GM12878 (cell line): ENCODE measurements at regions not wholly inside any gene's neighbourhood (a gene's known extent, or its start where the extent isn't known, plus 50 kb on each side); places are given as distances from the start of the nearest gene placed in this dataset.

Source experiments
- ATAC-seq: fragments of 200-7000 bp; cut with Tn5 transposase; 3 replicates; pipeline ENCODE4 v1.9.1; 2020; ENCODE audit warnings: mild to moderate bottlenecking, moderate library complexity
- BruUV-seq: library from RNA; stranded (reverse); fragments of 400-500 nt; replicated peaks from 2 replicates; lab custom pipeline; 2021; lab: Mats Ljungman, UMichigan
- CTCF ChIA-PET: fragments of 300-600 bp; sonication (Branson Sonifier 250); formaldehyde crosslinking; extraction: SDS; loops from one replicate; lab custom pipeline; 2021; ENCODE audit warnings: inconsistent platforms; lab: Yijun Ruan, JAX
- POLR2A ChIA-PET: fragments of 350-600 bp; formaldehyde crosslinking; extraction: SDS; loops from one replicate; lab custom pipeline; 2021; ENCODE audit warnings: inconsistent platforms; lab: Charles Lee
- RAD21 ChIA-PET: fragments of 300-600 bp; sonication (Branson Sonifier 250); formaldehyde crosslinking; loops from one replicate; lab custom pipeline; 2023; ENCODE audit warnings: antibody characterized with exemption; ENCODE audit not compliant: unreplicated experiment; lab: Charles Lee
- SMC1A ChIA-PET: fragments of 300-600 bp; sonication (Branson Sonifier 250); formaldehyde crosslinking; loops from one replicate; lab custom pipeline; 2023; ENCODE audit not compliant: unreplicated experiment, uncharacterized antibody; lab: Charles Lee
- DNase-seq: peaks from one replicate; pipeline ENCODE4 v3.0.0-alpha.2; 2011; ENCODE audit warnings: low read depth, low spot score
- FAIRE-seq: peaks from 3 replicates; lab custom pipeline; 2011; peaks lifted over from hg19 to GRCh38; lab: Jason Lieb, UNC
- H2AFZ ChIP-seq: 2 replicates; pipeline ENCODE4 v1.6.0; 2011; ENCODE audit warnings: low read depth, low read length, control low read depth; ENCODE audit not compliant: control insufficient read depth
- H3K27ac ChIP-seq: 2 replicates; pipeline ENCODE4 v1.5.1; 2011; ENCODE audit warnings: control low read depth; ENCODE audit not compliant: control insufficient read depth, insufficient read depth
- H3K27me3 ChIP-seq, 2 experiments: replicated peaks in 1 of 2; 2 replicates each; pipeline versions ENCODE4 v1.6.0 to v1.6.1; 2011; ENCODE audit warnings: low read length in 1 of 2; ENCODE audit not compliant: control insufficient read depth in 2 of 2, insufficient read depth in 2 of 2
- H3K36me3 ChIP-seq, 2 experiments: 2 replicates each; pipeline ENCODE4 v1.5.1; 2011; ENCODE audit warnings: low read length in 1 of 2; ENCODE audit not compliant: control insufficient read depth in 2 of 2, insufficient read depth in 2 of 2
- H3K4me1 ChIP-seq: 2 replicates; pipeline ENCODE4 v1.6.1; 2011; ENCODE audit warnings: mild to moderate bottlenecking, low read length, moderate library complexity, mixed read lengths; ENCODE audit not compliant: control insufficient read depth, insufficient read depth
- H3K4me2 ChIP-seq: 2 replicates; pipeline ENCODE4 v1.6.0; 2011; ENCODE audit warnings: control low read depth; ENCODE audit not compliant: control insufficient read depth, insufficient read depth
- H3K4me3 ChIP-seq: fragments of 200-600 bp; sonication (generic); 2 replicates; pipeline ENCODE4 v1.5.1; 2016
- H3K79me2 ChIP-seq: 2 replicates; pipeline ENCODE4 v1.6.0; 2011; ENCODE audit warnings: low read length; ENCODE audit not compliant: control insufficient read depth, insufficient read depth
- H3K9ac ChIP-seq: 2 replicates; pipeline ENCODE4 v1.8.0; 2011; ENCODE audit warnings: low read length, control low read depth, mixed read lengths; ENCODE audit not compliant: control insufficient read depth, insufficient read depth
- H3K9me3 ChIP-seq: replicated peaks from 3 replicates; pipeline ENCODE4 v1.5.1; 2011; ENCODE audit warnings: mild to moderate bottlenecking, low read length; ENCODE audit not compliant: control insufficient read depth, insufficient read depth
- H4K20me1 ChIP-seq: 2 replicates; pipeline ENCODE4 v1.6.0; 2011; ENCODE audit not compliant: control insufficient read depth, insufficient read depth
- BRCA1 ChIP-seq: IDR thresholded peaks from 2 replicates; pipeline ENCODE4 v1.6.1; 2011; ENCODE audit warnings: low read depth, low read length, improper control_type of control experiment
- GABPA ChIP-seq: IDR thresholded peaks from 2 replicates; pipeline ENCODE4 v1.6.1; 2014; ENCODE audit warnings: antibody characterized with exemption, low read depth, mild to moderate bottlenecking, inconsistent platforms
- HDAC2 ChIP-seq: fragments of 200-600 bp; sonication (generic); IDR thresholded peaks from 2 replicates; pipeline ENCODE4 v1.6.1; 2017
- IKZF1 ChIP-seq: fragments of 450-650 bp; conservative IDR thresholded peaks from 2 replicates; pipeline ENCODE4 v1.6.1; 2017; ENCODE audit warnings: antibody characterized with exemption, mild to moderate bottlenecking
- MXI1 ChIP-seq: fragments of 150-350 bp; IDR thresholded peaks from 2 replicates; pipeline ENCODE4 v1.6.1; 2011; ENCODE audit warnings: low read depth, mild to moderate bottlenecking, inconsistent platforms, low read length, improper control_type of control experiment
- NFYA ChIP-seq: IDR thresholded peaks from 2 replicates; pipeline ENCODE4 v1.6.1; 2011; ENCODE audit warnings: low read depth, mild to moderate bottlenecking, low read length, improper control_type of control experiment, borderline replicate concordance
- PAX5 ChIP-seq: IDR thresholded peaks from 2 replicates; pipeline ENCODE4 v1.6.1; 2011; ENCODE audit warnings: low read depth, low read length, borderline replicate concordance
- RAD21 ChIP-seq: IDR thresholded peaks from 2 replicates; pipeline ENCODE4 v1.6.1; 2011; ENCODE audit warnings: mild to moderate bottlenecking, low read depth, low read length, moderate library complexity; ENCODE audit not compliant: insufficient read depth
- RB1 ChIP-seq: fragments of 450-650 bp; formaldehyde crosslinking; IDR thresholded peaks from 2 replicates; pipeline ENCODE4 v1.6.1; 2017; ENCODE audit warnings: mild to moderate bottlenecking, borderline replicate concordance
- RELA ChIP-seq: fragments of 450-650 bp; IDR thresholded peaks from 2 replicates; pipeline ENCODE4 v1.8.0; 2014; ENCODE audit warnings: borderline replicate concordance; ENCODE audit not compliant: partially characterized antibody
- WGBS: methylation state at CpG from one replicate; pipeline ENCODE4 v1.1.6; 2016; ENCODE audit warnings: low lambda C conversion rate; ENCODE audit not compliant: insufficient replicate concordance, insufficient coverage; ENCODE audit errors: missing lambda C conversion rate; 5-methylcytosine and 5-hydroxymethylcytosine counted together
- in situ Hi-C: fragments of 300-500 bp; cut with MboI; formaldehyde crosslinking; loops from 9 replicates; pipeline ENCODE4 v1.14.3; 2018; ENCODE audit warnings: mixed read lengths
- intact Hi-C: fragments of 100-400 bp; cut with micrococcal nuclease; formaldehyde crosslinking; loops from one replicate; pipeline ENCODE4 v1.14.2; 2022; ENCODE audit not compliant: unreplicated experiment
- TF ChIP-seq, protein P1 (sequence below): fragments of 450-650 bp; IDR thresholded peaks from 2 replicates; pipeline ENCODE4 v1.6.1; 2017; ENCODE audit warnings: mild to moderate bottlenecking, moderate library complexity
- TF ChIP-seq, protein P2 (sequence below): fragments of 150-350 bp; IDR thresholded peaks from 2 replicates; pipeline ENCODE4 v1.6.1; 2014; ENCODE audit warnings: mild to moderate bottlenecking, low read depth, low read length

DNA sequence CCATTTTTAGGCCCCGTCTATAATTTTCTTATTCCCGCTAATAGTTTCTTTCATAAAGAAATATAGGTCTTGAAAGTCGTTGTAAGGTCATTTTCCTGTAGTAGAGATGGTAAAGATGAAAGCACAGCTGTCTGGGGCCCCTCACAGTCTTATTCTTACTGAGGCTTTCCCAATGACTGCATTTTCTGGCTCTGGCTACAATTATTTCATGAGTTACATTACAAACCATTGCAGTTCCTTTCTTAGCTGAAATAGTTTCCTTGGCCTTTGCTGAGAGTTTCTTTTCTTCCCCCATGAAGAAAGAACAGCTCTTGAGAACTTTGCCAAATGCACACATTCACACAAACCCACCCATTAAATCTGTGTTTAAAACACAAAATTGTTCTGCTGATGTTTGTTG lies 113.0 kb downstream of the DYRK2 start:
- H2AFZ ChIP-seq = no peak overlapping the region
- H3K9ac ChIP-seq = no peak overlapping the region
- in situ Hi-C loops (no loop called here), intact Hi-C loops (no loop called here)
- RAD21 ChIA-PET = no interaction called here
- H3K79me2 ChIP-seq = no peaks in the 10 kb centered on the region
- H3K36me3 ChIP-seq = no peaks in the 10 kb centered on the region
- FAIRE-seq (no peak), ATAC-seq (no peak), DNase-seq (no peak)
- SMC1A ChIA-PET = interaction anchor here (1.6 kb wide), 1 partner anchor 13 kb away, joined by 6 read pairs; no protein-coding TSS in a partner anchor
- no peak overlapping the region for H3K4me2 ChIP-seq
- H3K27me3 ChIP-seq = peaks cover 0 to 2% of the 10 kb centered on the region in 2 experiments; a peak in 2 of 4 replicates
- CTCF ChIA-PET = no interaction called here
- H3K27ac ChIP-seq = no peak overlapping the region
- POLR2A ChIA-PET = no interaction called here
- H4K20me1 ChIP-seq = no peaks in the 10 kb centered on the region
- BruUV-seq = no TSS peak
- H3K9me3 ChIP-seq = no peaks in the 10 kb centered on the region; the same call in 2 of the 3 replicates
- H3K4me3 ChIP-seq = no peak overlapping the region
- WGBS = 38% methylated on average over 3 of the region's 3 CpGs
- TF ChIP-seq, protein P1, sequence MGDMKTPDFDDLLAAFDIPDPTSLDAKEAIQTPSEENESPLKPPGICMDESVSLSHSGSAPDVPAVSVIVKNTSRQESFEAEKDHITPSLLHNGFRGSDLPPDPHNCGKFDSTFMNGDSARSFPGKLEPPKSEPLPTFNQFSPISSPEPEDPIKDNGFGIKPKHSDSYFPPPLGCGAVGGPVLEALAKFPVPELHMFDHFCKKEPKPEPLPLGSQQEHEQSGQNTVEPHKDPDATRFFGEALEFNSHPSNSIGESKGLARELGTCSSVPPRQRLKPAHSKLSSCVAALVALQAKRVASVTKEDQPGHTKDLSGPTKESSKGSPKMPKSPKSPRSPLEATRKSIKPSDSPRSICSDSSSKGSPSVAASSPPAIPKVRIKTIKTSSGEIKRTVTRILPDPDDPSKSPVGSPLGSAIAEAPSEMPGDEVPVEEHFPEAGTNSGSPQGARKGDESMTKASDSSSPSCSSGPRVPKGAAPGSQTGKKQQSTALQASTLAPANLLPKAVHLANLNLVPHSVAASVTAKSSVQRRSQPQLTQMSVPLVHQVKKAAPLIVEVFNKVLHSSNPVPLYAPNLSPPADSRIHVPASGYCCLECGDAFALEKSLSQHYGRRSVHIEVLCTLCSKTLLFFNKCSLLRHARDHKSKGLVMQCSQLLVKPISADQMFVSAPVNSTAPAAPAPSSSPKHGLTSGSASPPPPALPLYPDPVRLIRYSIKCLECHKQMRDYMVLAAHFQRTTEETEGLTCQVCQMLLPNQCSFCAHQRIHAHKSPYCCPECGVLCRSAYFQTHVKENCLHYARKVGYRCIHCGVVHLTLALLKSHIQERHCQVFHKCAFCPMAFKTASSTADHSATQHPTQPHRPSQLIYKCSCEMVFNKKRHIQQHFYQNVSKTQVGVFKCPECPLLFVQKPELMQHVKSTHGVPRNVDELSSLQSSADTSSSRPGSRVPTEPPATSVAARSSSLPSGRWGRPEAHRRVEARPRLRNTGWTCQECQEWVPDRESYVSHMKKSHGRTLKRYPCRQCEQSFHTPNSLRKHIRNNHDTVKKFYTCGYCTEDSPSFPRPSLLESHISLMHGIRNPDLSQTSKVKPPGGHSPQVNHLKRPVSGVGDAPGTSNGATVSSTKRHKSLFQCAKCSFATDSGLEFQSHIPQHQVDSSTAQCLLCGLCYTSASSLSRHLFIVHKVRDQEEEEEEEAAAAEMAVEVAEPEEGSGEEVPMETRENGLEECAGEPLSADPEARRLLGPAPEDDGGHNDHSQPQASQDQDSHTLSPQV = no peak
- TF ChIP-seq MXI1 = no peak
- no peak for TF ChIP-seq RB1
- no peak for TF ChIP-seq RELA
- TF ChIP-seq, protein P2, sequence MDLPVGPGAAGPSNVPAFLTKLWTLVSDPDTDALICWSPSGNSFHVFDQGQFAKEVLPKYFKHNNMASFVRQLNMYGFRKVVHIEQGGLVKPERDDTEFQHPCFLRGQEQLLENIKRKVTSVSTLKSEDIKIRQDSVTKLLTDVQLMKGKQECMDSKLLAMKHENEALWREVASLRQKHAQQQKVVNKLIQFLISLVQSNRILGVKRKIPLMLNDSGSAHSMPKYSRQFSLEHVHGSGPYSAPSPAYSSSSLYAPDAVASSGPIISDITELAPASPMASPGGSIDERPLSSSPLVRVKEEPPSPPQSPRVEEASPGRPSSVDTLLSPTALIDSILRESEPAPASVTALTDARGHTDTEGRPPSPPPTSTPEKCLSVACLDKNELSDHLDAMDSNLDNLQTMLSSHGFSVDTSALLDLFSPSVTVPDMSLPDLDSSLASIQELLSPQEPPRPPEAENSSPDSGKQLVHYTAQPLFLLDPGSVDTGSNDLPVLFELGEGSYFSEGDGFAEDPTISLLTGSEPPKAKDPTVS = no peak
- no peak for TF ChIP-seq HDAC2
- TF ChIP-seq PAX5 = no peak
- TF ChIP-seq NFYA = no peak
- TF ChIP-seq GABPA = no peak
- TF ChIP-seq RAD21 = no peak
- no peak for TF ChIP-seq IKZF1
- no peak for TF ChIP-seq BRCA1
- peaks cover 6% of the 10 kb centered on the region; the same call in 1 of the 2 replicates for H3K4me1 ChIP-seq
